Vagina (tissue), 2 donors: ENCODE measurements at regions not wholly inside any gene's neighbourhood (a gene's known extent, or its start where the extent isn't known, plus 50 kb on each side); places are given as distances from the start of the nearest gene placed in this dataset.
"Not testable (repeated sequence)": the region's sequence is repeated elsewhere in the genome, so short reads cannot be mapped to it uniquely, and the experiment has no call there.

Source experiments
- POLR2A ChIP-seq, 2 donors: fragments of 450-650 bp; IDR thresholded peaks; one replicate each; pipeline ENCODE4 v1.6.1; 2017; ENCODE audit warnings: antibody characterized with exemption in 2 of 2, mild to moderate bottlenecking in 2 of 2, moderate library complexity in 2 of 2
- TF ChIP-seq, protein P1 (sequence below), 3 experiments: fragments of 450-650 bp in 2 of 3; fragments of 200-600 bp in 1 of 3; sonication (generic) in 1 of 3; IDR thresholded peaks; one replicate each; pipeline ENCODE4 v1.5.1; 2017 to 2019; ENCODE audit warnings: antibody characterized with exemption in 3 of 3, mild to moderate bottlenecking in 2 of 3, moderate library complexity in 2 of 3

DNA sequence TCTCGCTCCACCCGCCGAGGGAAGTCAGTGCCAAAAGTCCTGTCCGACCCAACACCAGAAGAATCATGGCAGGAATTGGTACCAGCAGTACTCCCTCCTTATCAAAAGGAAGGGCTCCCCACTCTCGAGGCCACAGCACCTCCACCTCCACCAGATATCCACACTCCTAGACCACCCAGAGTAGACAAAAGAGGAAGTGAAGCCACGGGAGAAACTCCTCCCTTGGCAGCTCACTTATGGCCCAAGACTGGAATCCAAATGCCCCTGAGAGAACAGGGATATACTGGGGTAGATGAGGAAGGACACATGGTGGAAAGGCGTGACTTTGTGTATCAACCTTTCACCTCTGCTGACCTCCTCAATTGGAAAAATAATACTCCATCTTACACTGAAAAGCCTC is 363.7 kb upstream of the TCF4 start:
- TF ChIP-seq, protein P1, sequence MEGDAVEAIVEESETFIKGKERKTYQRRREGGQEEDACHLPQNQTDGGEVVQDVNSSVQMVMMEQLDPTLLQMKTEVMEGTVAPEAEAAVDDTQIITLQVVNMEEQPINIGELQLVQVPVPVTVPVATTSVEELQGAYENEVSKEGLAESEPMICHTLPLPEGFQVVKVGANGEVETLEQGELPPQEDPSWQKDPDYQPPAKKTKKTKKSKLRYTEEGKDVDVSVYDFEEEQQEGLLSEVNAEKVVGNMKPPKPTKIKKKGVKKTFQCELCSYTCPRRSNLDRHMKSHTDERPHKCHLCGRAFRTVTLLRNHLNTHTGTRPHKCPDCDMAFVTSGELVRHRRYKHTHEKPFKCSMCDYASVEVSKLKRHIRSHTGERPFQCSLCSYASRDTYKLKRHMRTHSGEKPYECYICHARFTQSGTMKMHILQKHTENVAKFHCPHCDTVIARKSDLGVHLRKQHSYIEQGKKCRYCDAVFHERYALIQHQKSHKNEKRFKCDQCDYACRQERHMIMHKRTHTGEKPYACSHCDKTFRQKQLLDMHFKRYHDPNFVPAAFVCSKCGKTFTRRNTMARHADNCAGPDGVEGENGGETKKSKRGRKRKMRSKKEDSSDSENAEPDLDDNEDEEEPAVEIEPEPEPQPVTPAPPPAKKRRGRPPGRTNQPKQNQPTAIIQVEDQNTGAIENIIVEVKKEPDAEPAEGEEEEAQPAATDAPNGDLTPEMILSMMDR (IDR thresholded peaks at IDR 0.05), result not testable (repeated sequence)
- not testable (repeated sequence) for TF ChIP-seq POLR2A (IDR thresholded peaks at IDR 0.05)
